ENCODE measurements at regions not wholly inside any gene's neighbourhood (a gene's known extent, or its start where the extent isn't known, plus 50 kb on each side); places are given as distances from the start of the nearest gene placed in this dataset.

DNA sequence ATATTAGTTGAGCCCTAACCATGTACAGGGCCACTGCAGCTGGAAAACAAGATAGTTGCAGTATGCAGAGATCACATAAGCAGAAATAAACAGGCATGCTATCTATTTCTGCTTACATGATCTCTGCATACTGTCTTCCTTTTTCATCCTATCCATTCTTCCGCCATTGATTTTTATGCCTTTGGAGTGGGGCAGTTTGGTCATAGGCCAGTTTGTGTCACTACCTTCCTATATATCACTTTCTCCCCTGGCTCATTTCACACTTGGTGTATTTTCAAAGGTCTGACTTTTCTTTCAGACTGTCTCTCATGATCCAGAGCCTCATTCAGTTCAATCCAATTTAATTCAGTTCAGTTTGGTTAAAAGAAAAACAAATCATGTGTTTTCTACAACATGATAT lies 829.6 kb downstream of the KCNA4 start:
- H4K20me1 ChIP-seq (ENCODE audit: insufficient read depth, low read length): no peaks in the 10 kb centered on the region
- H3K27me3 Mint-ChIP-seq (ENCODE audit: low read depth, unreplicated experiment): no peaks in the 10 kb centered on the region
- DNase-seq (ENCODE audit: low read depth): no peak

DNA sequence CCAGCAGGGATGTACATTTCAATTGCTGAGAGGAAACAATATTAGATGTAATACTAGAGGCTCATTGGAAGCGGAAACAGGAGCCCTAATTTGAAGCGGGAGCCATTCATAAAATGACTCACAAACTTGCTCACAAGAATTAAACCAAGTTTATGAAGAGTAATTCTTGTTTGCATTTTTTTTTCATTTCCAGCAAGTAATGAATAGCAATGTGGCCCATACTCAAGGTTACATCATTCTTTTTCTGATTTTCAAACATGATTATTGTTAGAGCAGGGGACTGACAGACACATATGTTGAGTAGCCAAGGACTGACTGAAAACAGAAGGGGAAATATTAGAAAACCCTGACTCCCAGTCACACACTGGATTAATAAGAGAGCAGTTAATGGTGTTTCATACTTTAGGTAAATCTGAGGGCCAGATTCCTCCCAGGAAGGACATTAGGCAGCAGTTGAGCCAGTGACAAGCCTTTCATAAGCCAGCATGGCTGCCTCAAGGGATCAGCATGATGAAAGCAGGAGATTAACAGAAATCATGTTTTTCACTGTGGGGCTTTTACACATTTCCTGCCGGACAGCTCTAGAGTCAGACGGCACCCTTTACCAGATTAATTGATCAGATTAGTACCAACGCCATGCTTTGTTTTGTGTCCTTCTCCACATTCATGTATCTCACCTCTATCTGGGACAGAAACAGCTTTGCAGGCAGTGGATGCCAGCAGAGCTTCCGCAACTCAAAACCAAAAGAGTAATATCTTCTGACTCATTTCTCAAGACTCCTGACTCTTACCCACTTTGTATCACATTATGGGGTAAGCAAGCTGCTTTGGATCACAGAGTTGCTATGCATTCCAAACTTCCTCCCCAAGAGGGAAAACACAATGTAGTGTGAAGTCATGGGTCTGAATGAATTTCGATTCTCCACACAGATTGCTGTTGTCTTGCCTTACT lies 831.6 kb downstream of the KCNA4 start:
- Histone ChIP-seq H2AFZ (ENCODE audit: low read depth, low read length) (peak overlapping the region; percentile 51), H3K9me3 (ENCODE audit: insufficient read depth, low read depth, low read length) (no peaks in the 10 kb centered on the region), H3K27me3 (ENCODE audit: insufficient read depth, low read length) (no peaks in the 10 kb centered on the region), H3K4me3 (ENCODE audit: insufficient read depth, low read depth, low read length) (no peak overlapping the region), H4K20me1 (ENCODE audit: insufficient read depth, low read length) (no peaks in the 10 kb centered on the region), H3K27ac (ENCODE audit: low read depth, low read length) (peak overlapping the region; percentile 97), H3K9ac (ENCODE audit: low read length) (peak overlapping the region; percentile 78), H3K79me2 (ENCODE audit: insufficient read depth, low read length) (no peaks in the 10 kb centered on the region), H3K4me1 (ENCODE audit: insufficient read depth, low read length) (peaks cover 18% of the 10 kb centered on the region), H3K36me3 (ENCODE audit: insufficient read depth, low read length) (no peaks in the 10 kb centered on the region), H3K4me2 (ENCODE audit: low read length) (peak overlapping the region; percentile 67)
- H3K36me3 Mint-ChIP-seq (ENCODE audit: low read depth, unreplicated experiment): no peaks in the 10 kb centered on the region
- peaks cover 25% of the 10 kb centered on the region for H3K4me1 Mint-ChIP-seq (ENCODE audit: low read depth, unreplicated experiment)
- H3K9me3 Mint-ChIP-seq (ENCODE audit: unreplicated experiment): no peaks in the 10 kb centered on the region
- no peak overlapping the region for H3K4me3 Mint-ChIP-seq (ENCODE audit: unreplicated experiment)
- FAIRE-seq: peak; percentile 91
- peak; percentile 99 for DNase-seq (ENCODE audit: low read depth)
- peak overlapping the region; percentile 99 for H3K27ac Mint-ChIP-seq (ENCODE audit: unreplicated experiment)
- TF ChIP-seq EZH2 (IDR thresholded peaks at IDR 0.05; ENCODE audit: insufficient read depth, low read length): no peak
- TF ChIP-seq, protein P1, sequence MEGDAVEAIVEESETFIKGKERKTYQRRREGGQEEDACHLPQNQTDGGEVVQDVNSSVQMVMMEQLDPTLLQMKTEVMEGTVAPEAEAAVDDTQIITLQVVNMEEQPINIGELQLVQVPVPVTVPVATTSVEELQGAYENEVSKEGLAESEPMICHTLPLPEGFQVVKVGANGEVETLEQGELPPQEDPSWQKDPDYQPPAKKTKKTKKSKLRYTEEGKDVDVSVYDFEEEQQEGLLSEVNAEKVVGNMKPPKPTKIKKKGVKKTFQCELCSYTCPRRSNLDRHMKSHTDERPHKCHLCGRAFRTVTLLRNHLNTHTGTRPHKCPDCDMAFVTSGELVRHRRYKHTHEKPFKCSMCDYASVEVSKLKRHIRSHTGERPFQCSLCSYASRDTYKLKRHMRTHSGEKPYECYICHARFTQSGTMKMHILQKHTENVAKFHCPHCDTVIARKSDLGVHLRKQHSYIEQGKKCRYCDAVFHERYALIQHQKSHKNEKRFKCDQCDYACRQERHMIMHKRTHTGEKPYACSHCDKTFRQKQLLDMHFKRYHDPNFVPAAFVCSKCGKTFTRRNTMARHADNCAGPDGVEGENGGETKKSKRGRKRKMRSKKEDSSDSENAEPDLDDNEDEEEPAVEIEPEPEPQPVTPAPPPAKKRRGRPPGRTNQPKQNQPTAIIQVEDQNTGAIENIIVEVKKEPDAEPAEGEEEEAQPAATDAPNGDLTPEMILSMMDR (IDR thresholded peaks at IDR 0.05; ENCODE audit: insufficient read depth, low read depth, low read length): no peak
- H3K27me3 Mint-ChIP-seq (ENCODE audit: low read depth, unreplicated experiment): no peaks in the 10 kb centered on the region

More for the DNA sequence above, 829.6 kb downstream of the KCNA4 start:
- no peaks in the 10 kb centered on the region for H3K79me2 ChIP-seq (ENCODE audit: insufficient read depth, low read length)
- no peak overlapping the region for H3K4me2 ChIP-seq (ENCODE audit: low read length)
- no peak for TF ChIP-seq EZH2 (IDR thresholded peaks at IDR 0.05; ENCODE audit: insufficient read depth, low read length)
- TF ChIP-seq, protein P1 (IDR thresholded peaks at IDR 0.05; ENCODE audit: insufficient read depth, low read depth, low read length): no peak
- H3K4me1 ChIP-seq (ENCODE audit: insufficient read depth, low read length): peaks cover 18% of the 10 kb centered on the region
- no peak overlapping the region for H3K27ac ChIP-seq (ENCODE audit: low read depth, low read length)
- peaks cover 25% of the 10 kb centered on the region for H3K4me1 Mint-ChIP-seq (ENCODE audit: low read depth, unreplicated experiment)
- no peak overlapping the region for H3K4me3 Mint-ChIP-seq (ENCODE audit: unreplicated experiment)
- no peak overlapping the region for H3K4me3 ChIP-seq (ENCODE audit: insufficient read depth, low read depth, low read length)
- H3K27me3 ChIP-seq (ENCODE audit: insufficient read depth, low read length): no peaks in the 10 kb centered on the region
- FAIRE-seq: no peak
- H3K36me3 Mint-ChIP-seq (ENCODE audit: low read depth, unreplicated experiment): no peaks in the 10 kb centered on the region
- no peak overlapping the region for H2AFZ ChIP-seq (ENCODE audit: low read depth, low read length)
- H3K27ac Mint-ChIP-seq (ENCODE audit: unreplicated experiment): no peak overlapping the region
- H3K9ac ChIP-seq (ENCODE audit: low read length): no peak overlapping the region
- no peaks in the 10 kb centered on the region for H3K9me3 ChIP-seq (ENCODE audit: insufficient read depth, low read depth, low read length)
- H3K36me3 ChIP-seq (ENCODE audit: insufficient read depth, low read length): no peaks in the 10 kb centered on the region
- H3K9me3 Mint-ChIP-seq (ENCODE audit: unreplicated experiment): peaks cover 1% of the 10 kb centered on the region

DNA sequence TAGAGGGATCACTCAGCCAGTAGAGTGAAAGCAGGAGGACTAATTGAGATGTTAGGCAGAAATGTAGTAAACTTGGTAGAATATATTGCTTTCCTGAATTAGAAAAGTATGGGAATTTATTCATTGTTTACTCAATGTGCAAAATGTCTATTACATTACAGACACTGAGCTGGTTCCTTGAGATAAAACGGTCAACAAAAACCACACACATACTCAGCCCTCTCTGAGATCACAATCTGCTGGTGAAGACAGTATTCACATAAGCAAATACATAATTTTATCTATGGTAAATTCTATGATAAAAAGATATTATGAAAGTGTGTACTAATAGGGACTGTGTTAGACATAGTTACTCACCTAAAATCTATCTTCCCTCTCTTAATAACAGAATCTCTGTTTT lies 833.5 kb downstream of the KCNA4 start:
- no peak for TF ChIP-seq EZH2 (IDR thresholded peaks at IDR 0.05; ENCODE audit: insufficient read depth, low read length)
- TF ChIP-seq, protein P1 (IDR thresholded peaks at IDR 0.05; ENCODE audit: insufficient read depth, low read depth, low read length): no peak
- Histone ChIP-seq H3K9ac (ENCODE audit: low read length) (no peak overlapping the region), H3K79me2 (ENCODE audit: insufficient read depth, low read length) (no peaks in the 10 kb centered on the region), H3K4me1 (ENCODE audit: insufficient read depth, low read length) (peaks cover 18% of the 10 kb centered on the region), H3K4me2 (ENCODE audit: low read length) (no peak overlapping the region), H3K4me3 (ENCODE audit: insufficient read depth, low read depth, low read length) (no peak overlapping the region), H3K27ac (ENCODE audit: low read depth, low read length) (no peak overlapping the region), H3K36me3 (ENCODE audit: insufficient read depth, low read length) (no peaks in the 10 kb centered on the region), H4K20me1 (ENCODE audit: insufficient read depth, low read length) (no peaks in the 10 kb centered on the region), H2AFZ (ENCODE audit: low read depth, low read length) (no peak overlapping the region), H3K27me3 (ENCODE audit: insufficient read depth, low read length) (no peaks in the 10 kb centered on the region), H3K9me3 (ENCODE audit: insufficient read depth, low read depth, low read length) (no peaks in the 10 kb centered on the region)
- Mint-ChIP-seq H3K4me1 (ENCODE audit: low read depth, unreplicated experiment) (peaks cover 25% of the 10 kb centered on the region), H3K9me3 (ENCODE audit: unreplicated experiment) (no peaks in the 10 kb centered on the region), H3K27ac (ENCODE audit: unreplicated experiment) (no peak overlapping the region), H3K36me3 (ENCODE audit: low read depth, unreplicated experiment) (no peaks in the 10 kb centered on the region), H3K27me3 (ENCODE audit: low read depth, unreplicated experiment) (no peaks in the 10 kb centered on the region), H3K4me3 (ENCODE audit: unreplicated experiment) (no peak overlapping the region)
- no peak for DNase-seq (ENCODE audit: low read depth)
- peak; percentile 85 for FAIRE-seq
